ENCODE measurements at regions not wholly inside any gene's neighbourhood (a gene's known extent, or its start where the extent isn't known, plus 50 kb on each side); places are given as distances from the start of the nearest gene placed in this dataset.
A peak's percentile ranks its signal among the peaks of the same experiment; 100 is the strongest.

DNA sequence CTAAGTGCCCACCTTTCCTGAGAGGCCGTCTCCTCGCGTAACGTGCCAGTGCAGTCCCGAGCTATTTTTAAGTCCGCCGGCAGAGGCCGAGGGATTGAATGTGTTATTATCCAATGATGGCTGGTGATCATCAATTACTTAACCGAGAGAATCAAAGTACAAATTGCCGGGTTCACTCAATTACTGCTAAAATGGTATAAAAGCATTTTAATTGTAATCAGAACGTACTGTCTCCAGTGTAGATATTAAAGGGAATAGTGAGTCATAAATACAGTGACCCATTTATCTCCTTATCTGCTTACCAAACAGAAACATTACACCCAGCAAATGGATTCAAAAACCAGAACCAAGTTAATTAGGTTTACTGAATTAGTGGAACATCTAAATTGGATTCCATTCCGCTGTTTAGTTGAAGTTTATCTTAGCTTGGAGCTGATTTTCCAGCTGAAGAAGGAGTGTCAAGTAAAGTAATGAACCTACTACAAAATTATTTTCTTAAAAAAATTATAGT is 334.9 kb downstream of the BRD1 start:
- no peak overlapping the region for H3K23ac ChIP-seq (ENCODE audit: low read depth, low read length, poor library complexity)
- H3K4me1 ChIP-seq (ENCODE audit: control insufficient read depth in 2 of 2, insufficient read depth in 1 of 2, low read depth in 1 of 2, low read length in 2 of 2) = peaks cover 0 to 1% of the 10 kb centered on the region in 2 donors
- H4K91ac ChIP-seq (ENCODE audit: low read depth, low read length, poor library complexity) = no peak overlapping the region
- no peak overlapping the region for H2BK12ac ChIP-seq (ENCODE audit: low read length)
- WGBS, 2 donors (ENCODE audit: extremely low coverage in 2 of 2, insufficient read length in 2 of 2, insufficient replicate concordance in 1 of 2) = no CpG with 5 or more reads among the region's 12 CpGs
- no peak overlapping the region for H2AFZ ChIP-seq (ENCODE audit: low read length)
- H3K9me3 ChIP-seq (replicated peaks in 1 of 2; ENCODE audit: control insufficient read depth in 2 of 2, insufficient read depth in 1 of 2, low read depth in 1 of 2, low read length in 2 of 2) = peaks cover 0 to 3% of the 10 kb centered on the region in 2 donors
- no peak overlapping the region for H3K27ac ChIP-seq (replicated peaks; ENCODE audit: low read length)
- H2BK15ac ChIP-seq (ENCODE audit: low read length) = no peak overlapping the region
- H2AK5ac ChIP-seq (ENCODE audit: low read depth, low read length) = no peak overlapping the region
- H3K4me3 ChIP-seq (ENCODE audit: low read length in 2 of 2) = no peak overlapping the region
- DNase-seq (ENCODE audit: low spot score) = no peak
- H3K4ac ChIP-seq (ENCODE audit: low read length) = no peak overlapping the region
- H2BK5ac ChIP-seq (ENCODE audit: low read length) = no peak overlapping the region
- H3K27me3 ChIP-seq (ENCODE audit: control insufficient read depth in 3 of 3, insufficient read depth in 3 of 3, low read depth in 1 of 3, low read length in 3 of 3) = no peaks in the 10 kb centered on the region
- no peaks in the 10 kb centered on the region for H3K79me1 ChIP-seq (ENCODE audit: low read depth, low read length)
- H3K4me2 ChIP-seq (ENCODE audit: insufficient read depth, low read length, poor library complexity, severe bottlenecking) = no peak overlapping the region
- H4K8ac ChIP-seq (ENCODE audit: low read depth, low read length) = no peak overlapping the region
- H2BK120ac ChIP-seq (ENCODE audit: low read depth, low read length) = no peak overlapping the region
- no peak overlapping the region for H3K14ac ChIP-seq (ENCODE audit: low read length)
- no peak overlapping the region for H3K18ac ChIP-seq (ENCODE audit: low read length)
- no peaks in the 10 kb centered on the region for H3K36me3 ChIP-seq (replicated peaks in 1 of 2; ENCODE audit: control insufficient read depth in 2 of 2, insufficient read depth in 2 of 2, low read length in 2 of 2)
- H3K9ac ChIP-seq (ENCODE audit: low read depth, low read length, poor library complexity) = no peak overlapping the region

DNA sequence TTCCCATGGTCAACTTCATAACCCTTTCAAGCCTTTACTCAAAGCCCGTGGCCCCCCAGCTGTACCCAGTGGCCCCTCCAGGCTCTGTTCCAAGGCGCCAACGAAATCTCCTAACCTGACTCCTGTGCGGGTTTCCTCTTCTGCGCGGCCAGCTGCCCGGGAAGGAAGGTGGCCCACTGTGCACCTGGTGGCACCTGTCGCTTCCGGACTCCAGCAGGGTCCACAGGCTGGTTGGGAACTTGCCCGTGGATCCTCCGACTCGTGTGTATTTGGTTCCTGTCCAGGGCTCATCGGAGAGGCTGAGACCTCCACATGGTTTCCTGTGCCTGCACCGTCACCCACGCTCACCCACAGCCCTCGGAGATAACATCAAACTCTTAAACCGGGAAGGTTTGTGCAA is 335.4 kb downstream of the BRD1 start:
- Histone ChIP-seq H2AK5ac (ENCODE audit: low read depth, low read length) (no peak overlapping the region), H3K4me1 (ENCODE audit: control insufficient read depth in 2 of 2, insufficient read depth in 1 of 2, low read depth in 1 of 2, low read length in 2 of 2) (peaks cover 0 to 1% of the 10 kb centered on the region in 2 donors), H3K14ac (ENCODE audit: low read length) (no peak overlapping the region), H2BK12ac (ENCODE audit: low read length) (no peak overlapping the region), H4K8ac (ENCODE audit: low read depth, low read length) (no peak overlapping the region), H3K9ac (ENCODE audit: low read depth, low read length, poor library complexity) (no peak overlapping the region), H2AFZ (ENCODE audit: low read length) (no peak overlapping the region), H3K79me1 (ENCODE audit: low read depth, low read length) (no peaks in the 10 kb centered on the region), H4K91ac (ENCODE audit: low read depth, low read length, poor library complexity) (no peak overlapping the region), H3K23ac (ENCODE audit: low read depth, low read length, poor library complexity) (no peak overlapping the region), H3K36me3 (replicated peaks in 1 of 2; ENCODE audit: control insufficient read depth in 2 of 2, insufficient read depth in 2 of 2, low read length in 2 of 2) (no peaks in the 10 kb centered on the region), H3K27ac (replicated peaks; ENCODE audit: low read length) (no peak overlapping the region), H3K9me3 (replicated peaks in 1 of 2; ENCODE audit: control insufficient read depth in 2 of 2, insufficient read depth in 1 of 2, low read depth in 1 of 2, low read length in 2 of 2) (peaks cover 0 to 3% of the 10 kb centered on the region in 2 donors), H3K27me3 (ENCODE audit: control insufficient read depth in 3 of 3, insufficient read depth in 3 of 3, low read depth in 1 of 3, low read length in 3 of 3) (no peaks in the 10 kb centered on the region), H3K4me3 (ENCODE audit: low read length in 2 of 2) (no peak overlapping the region), H2BK15ac (ENCODE audit: low read length) (no peak overlapping the region), H3K4ac (ENCODE audit: low read length) (peak overlapping the region; percentile 66), H3K18ac (ENCODE audit: low read length) (peak overlapping the region; percentile 38), H2BK120ac (ENCODE audit: low read depth, low read length) (no peak overlapping the region), H3K4me2 (ENCODE audit: insufficient read depth, low read length, poor library complexity, severe bottlenecking) (no peak overlapping the region), H2BK5ac (ENCODE audit: low read length) (no peak overlapping the region)
- no CpG with 5 or more reads among the region's 17 CpGs for WGBS, 2 donors (ENCODE audit: extremely low coverage in 2 of 2, insufficient read length in 2 of 2, insufficient replicate concordance in 1 of 2)
- DNase-seq (ENCODE audit: low spot score) = no peak

DNA sequence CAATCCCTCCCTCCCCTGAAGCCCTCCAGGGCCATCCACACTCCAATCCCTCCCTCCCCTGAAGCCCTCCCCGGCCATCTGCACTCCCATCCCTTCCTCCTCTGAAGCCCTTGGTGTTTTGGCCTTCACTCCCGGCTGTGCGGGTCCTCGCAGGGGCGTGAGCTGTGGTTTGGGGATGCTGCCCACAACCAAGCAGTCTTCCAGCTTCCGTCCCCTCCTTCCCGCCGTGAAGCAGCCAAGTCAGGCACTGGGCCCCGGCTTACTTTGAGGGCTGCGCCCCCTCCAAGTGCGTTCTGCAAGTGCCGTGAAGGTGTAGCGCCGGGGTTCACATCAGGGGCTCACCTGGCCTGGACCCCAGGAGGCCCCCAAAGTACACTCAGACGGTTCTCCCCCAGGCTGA is 335.9 kb downstream of the BRD1 start:
- WGBS, 2 donors (ENCODE audit: extremely low coverage in 2 of 2, insufficient read length in 2 of 2, insufficient replicate concordance in 1 of 2) = no CpG with 5 or more reads among the region's 15 CpGs
- Histone ChIP-seq H3K36me3 (replicated peaks in 1 of 2; ENCODE audit: control insufficient read depth in 2 of 2, insufficient read depth in 2 of 2, low read length in 2 of 2) (no peaks in the 10 kb centered on the region), H4K91ac (ENCODE audit: low read depth, low read length, poor library complexity) (no peak overlapping the region), H3K18ac (ENCODE audit: low read length) (peak overlapping the region; percentile 80), H3K9me3 (replicated peaks in 1 of 2; ENCODE audit: control insufficient read depth in 2 of 2, insufficient read depth in 1 of 2, low read depth in 1 of 2, low read length in 2 of 2) (peaks cover 0 to 3% of the 10 kb centered on the region in 2 donors), H2AFZ (ENCODE audit: low read length) (no peak overlapping the region), H3K4ac (ENCODE audit: low read length) (peak overlapping the region; percentile 23), H3K4me2 (ENCODE audit: insufficient read depth, low read length, poor library complexity, severe bottlenecking) (no peak overlapping the region), H3K23ac (ENCODE audit: low read depth, low read length, poor library complexity) (no peak overlapping the region), H3K9ac (ENCODE audit: low read depth, low read length, poor library complexity) (no peak overlapping the region), H3K4me3 (ENCODE audit: low read length in 2 of 2) (no peak overlapping the region), H2BK12ac (ENCODE audit: low read length) (no peak overlapping the region), H2AK5ac (ENCODE audit: low read depth, low read length) (peak overlapping the region; percentile 81), H3K4me1 (ENCODE audit: control insufficient read depth in 2 of 2, insufficient read depth in 1 of 2, low read depth in 1 of 2, low read length in 2 of 2) (peaks cover 0 to 1% of the 10 kb centered on the region in 2 donors), H2BK120ac (ENCODE audit: low read depth, low read length) (no peak overlapping the region), H4K8ac (ENCODE audit: low read depth, low read length) (no peak overlapping the region), H2BK15ac (ENCODE audit: low read length) (peak overlapping the region; percentile 58), H3K27ac (replicated peaks; ENCODE audit: low read length) (no peak overlapping the region), H3K27me3 (ENCODE audit: control insufficient read depth in 3 of 3, insufficient read depth in 3 of 3, low read depth in 1 of 3, low read length in 3 of 3) (no peaks in the 10 kb centered on the region), H3K14ac (ENCODE audit: low read length) (no peak overlapping the region), H3K79me1 (ENCODE audit: low read depth, low read length) (no peaks in the 10 kb centered on the region), H2BK5ac (ENCODE audit: low read length) (no peak overlapping the region)
- DNase-seq (ENCODE audit: low spot score) = no peak

DNA sequence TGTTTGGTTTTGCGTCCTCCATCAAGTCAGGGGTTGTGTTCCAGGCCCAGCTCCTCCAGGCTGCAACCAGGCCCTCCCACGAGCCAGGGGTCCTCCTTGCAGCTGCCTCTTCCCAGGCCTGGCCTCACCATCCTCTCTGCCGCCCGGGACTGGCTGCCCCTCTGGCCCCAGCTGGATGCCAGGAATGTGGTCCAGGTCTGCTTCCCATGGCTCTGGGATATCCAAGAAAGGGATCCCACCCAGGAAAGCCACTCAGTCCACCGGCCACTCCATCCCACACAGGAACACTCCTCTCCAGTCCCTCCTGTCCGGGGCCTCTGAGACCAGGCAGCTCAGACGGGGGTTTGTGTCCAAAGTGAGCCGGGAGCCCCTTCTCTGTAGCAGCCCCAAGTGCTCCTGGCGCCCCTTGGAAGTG is 336.4 kb downstream of the BRD1 start:
- Histone ChIP-seq H3K9me3 (replicated peaks in 1 of 2; ENCODE audit: control insufficient read depth in 2 of 2, insufficient read depth in 1 of 2, low read depth in 1 of 2, low read length in 2 of 2) (peaks cover 0 to 3% of the 10 kb centered on the region in 2 donors), H2BK15ac (ENCODE audit: low read length) (peak overlapping the region; percentile 49), H3K4me1 (ENCODE audit: control insufficient read depth in 2 of 2, insufficient read depth in 1 of 2, low read depth in 1 of 2, low read length in 2 of 2) (peaks cover 0 to 1% of the 10 kb centered on the region in 2 donors), H2BK12ac (ENCODE audit: low read length) (peak overlapping the region; percentile 73), H3K4me2 (ENCODE audit: insufficient read depth, low read length, poor library complexity, severe bottlenecking) (no peak overlapping the region), H3K18ac (ENCODE audit: low read length) (peak overlapping the region; percentile 91), H2AK5ac (ENCODE audit: low read depth, low read length) (peak overlapping the region; percentile 92), H3K27ac (replicated peaks; ENCODE audit: low read length) (no peak overlapping the region), H3K9ac (ENCODE audit: low read depth, low read length, poor library complexity) (no peak overlapping the region), H3K23ac (ENCODE audit: low read depth, low read length, poor library complexity) (peak overlapping the region; percentile 85), H2BK5ac (ENCODE audit: low read length) (peak overlapping the region; percentile 66), H3K4me3 (ENCODE audit: low read length in 2 of 2) (no peak overlapping the region), H2BK120ac (ENCODE audit: low read depth, low read length) (no peak overlapping the region), H4K91ac (ENCODE audit: low read depth, low read length, poor library complexity) (no peak overlapping the region), H4K8ac (ENCODE audit: low read depth, low read length) (no peak overlapping the region), H3K79me1 (ENCODE audit: low read depth, low read length) (no peaks in the 10 kb centered on the region), H3K27me3 (ENCODE audit: control insufficient read depth in 3 of 3, insufficient read depth in 3 of 3, low read depth in 1 of 3, low read length in 3 of 3) (no peaks in the 10 kb centered on the region), H2AFZ (ENCODE audit: low read length) (no peak overlapping the region), H3K36me3 (replicated peaks in 1 of 2; ENCODE audit: control insufficient read depth in 2 of 2, insufficient read depth in 2 of 2, low read length in 2 of 2) (no peaks in the 10 kb centered on the region), H3K14ac (ENCODE audit: low read length) (peak overlapping the region; percentile 71), H3K4ac (ENCODE audit: low read length) (no peak overlapping the region)
- DNase-seq (ENCODE audit: low spot score) = no peak
- WGBS, 2 donors (ENCODE audit: extremely low coverage in 2 of 2, insufficient read length in 2 of 2, insufficient replicate concordance in 1 of 2) = no CpG with 5 or more reads among the region's 9 CpGs
